GM19035 (cell line): ENCODE measurements at regions not wholly inside any gene's neighbourhood (a gene's known extent, or its start where the extent isn't known, plus 50 kb on each side); places are given as distances from the start of the nearest gene placed in this dataset.
"Not testable (repeated sequence)": the region's sequence is repeated elsewhere in the genome, so short reads cannot be mapped to it uniquely, and the experiment has no call there.

ENCODE experiments used
- ATAC-seq: cut with Tn5 transposase; IDR thresholded peaks from one replicate; pipeline ENCODE4 v1.9.1; 2021; ENCODE audit not compliant: unreplicated experiment

- ATAC-seq: no peak
Observed at GRCh38 chr13:75963302-75963701, 327.2 kb downstream of the LMO7 start.

GRCh38 chr13:75961911-75962310, 325.8 kb downstream of the LMO7 start:
- ATAC-seq: no peak

- ATAC-seq: peak; percentile 90
Observed at GRCh38 chr13:75960538-75960994, 324.4 kb downstream of the LMO7 start.

- ATAC-seq: no peak
Observed at GRCh38 chr13:75959861-75960481, 323.8 kb downstream of the LMO7 start.

- not testable (repeated sequence) for ATAC-seq
Observed at GRCh38 chr13:75953589-75953988, 317.5 kb downstream of the LMO7 start.

- ATAC-seq: no peak
Observed at GRCh38 chr13:75947448-75947847, 311.3 kb downstream of the LMO7 start.

GRCh38 chr13:75946536-75947284, 310.6 kb downstream of the LMO7 start:
- ATAC-seq: no peak

- ATAC-seq: no peak
Observed at GRCh38 chr13:75945841-75946482, 309.8 kb downstream of the LMO7 start.

GRCh38 chr13:75938811-75939560, 302.9 kb downstream of the LMO7 start:
- no peak for ATAC-seq

- ATAC-seq: no peak
Observed at GRCh38 chr13:75936791-75937190, 300.7 kb downstream of the LMO7 start.

- no peak for ATAC-seq
Observed at GRCh38 chr13:75935805-75936204, 299.7 kb downstream of the LMO7 start.

GRCh38 chr13:75934889-75935288, 298.8 kb downstream of the LMO7 start:
- ATAC-seq: no peak

- no peak for ATAC-seq
Observed at GRCh38 chr13:75932636-75933035, 296.5 kb downstream of the LMO7 start.

GRCh38 chr13:75931116-75931515, 295.0 kb downstream of the LMO7 start:
- no peak for ATAC-seq

GRCh38 chr13:75929076-75929475, 292.9 kb downstream of the LMO7 start:
- ATAC-seq: no peak

- no peak for ATAC-seq
Observed at GRCh38 chr13:75927183-75927669, 291.1 kb downstream of the LMO7 start.

- no peak for ATAC-seq
Observed at GRCh38 chr13:75920536-75920935, 284.4 kb downstream of the LMO7 start.

- ATAC-seq: no peak
Observed at GRCh38 chr13:75919660-75920199, 283.6 kb downstream of the LMO7 start.

GRCh38 chr13:75915066-75915465, 278.9 kb downstream of the LMO7 start:
- ATAC-seq: no peak

GRCh38 chr13:75913925-75914324, 277.8 kb downstream of the LMO7 start:
- ATAC-seq: no peak

- ATAC-seq: no peak
Observed at GRCh38 chr13:75910591-75910990, 274.5 kb downstream of the LMO7 start.
